ENCODE measurements at regions not wholly inside any gene's neighbourhood (a gene's known extent, or its start where the extent isn't known, plus 50 kb on each side); places are given as distances from the start of the nearest gene placed in this dataset.

- H3K9me3 ChIP-seq (ENCODE audit: control insufficient read depth, low read depth, low read length) = no peaks in the 10 kb centered on the region
- no peak overlapping the region for H4K5ac ChIP-seq (ENCODE audit: insufficient read length, low read depth, low read length)
- no peak overlapping the region for H3K18ac ChIP-seq (ENCODE audit: insufficient read length, low read depth, low read length)
- no peak overlapping the region for H2AFZ ChIP-seq (ENCODE audit: low read length)
- no peak overlapping the region for H2AK5ac ChIP-seq (ENCODE audit: insufficient read length, low read length)
- H2BK12ac ChIP-seq (ENCODE audit: insufficient read length, low read depth, low read length) = no peak overlapping the region
- H3K23me2 ChIP-seq (ENCODE audit: insufficient read length, low read depth, low read length, poor library complexity, severe bottlenecking) = no peaks in the 10 kb centered on the region
- Mint-ChIP-seq H3K4me1 (no peaks in the 10 kb centered on the region), H3K27ac (no peak overlapping the region), H3K4me3 (no peak overlapping the region), H3K9me3 (peaks cover 0 to 2% of the 10 kb centered on the region in 2 experiments; a peak in 2 of 5 replicates), H3K27me3 (ENCODE audit: low read depth) (peaks cover 2% of the 10 kb centered on the region; the same call in 1 of the 2 replicates), H3K36me3 (ENCODE audit: insufficient read depth in 1 of 3, low read depth in 3 of 3) (no peaks in the 10 kb centered on the region; a peak in 1 of 7 replicates)
- no peaks in the 10 kb centered on the region for H3K79me2 ChIP-seq (ENCODE audit: insufficient read depth, low read length)
- H2BK20ac ChIP-seq (ENCODE audit: low read depth, low read length, poor library complexity, severe bottlenecking) = no peak overlapping the region
- TF ChIP-seq, protein P1, sequence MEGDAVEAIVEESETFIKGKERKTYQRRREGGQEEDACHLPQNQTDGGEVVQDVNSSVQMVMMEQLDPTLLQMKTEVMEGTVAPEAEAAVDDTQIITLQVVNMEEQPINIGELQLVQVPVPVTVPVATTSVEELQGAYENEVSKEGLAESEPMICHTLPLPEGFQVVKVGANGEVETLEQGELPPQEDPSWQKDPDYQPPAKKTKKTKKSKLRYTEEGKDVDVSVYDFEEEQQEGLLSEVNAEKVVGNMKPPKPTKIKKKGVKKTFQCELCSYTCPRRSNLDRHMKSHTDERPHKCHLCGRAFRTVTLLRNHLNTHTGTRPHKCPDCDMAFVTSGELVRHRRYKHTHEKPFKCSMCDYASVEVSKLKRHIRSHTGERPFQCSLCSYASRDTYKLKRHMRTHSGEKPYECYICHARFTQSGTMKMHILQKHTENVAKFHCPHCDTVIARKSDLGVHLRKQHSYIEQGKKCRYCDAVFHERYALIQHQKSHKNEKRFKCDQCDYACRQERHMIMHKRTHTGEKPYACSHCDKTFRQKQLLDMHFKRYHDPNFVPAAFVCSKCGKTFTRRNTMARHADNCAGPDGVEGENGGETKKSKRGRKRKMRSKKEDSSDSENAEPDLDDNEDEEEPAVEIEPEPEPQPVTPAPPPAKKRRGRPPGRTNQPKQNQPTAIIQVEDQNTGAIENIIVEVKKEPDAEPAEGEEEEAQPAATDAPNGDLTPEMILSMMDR (conservative IDR thresholded peaks at IDR 0.05) = no peak
- no peaks in the 10 kb centered on the region for H4K20me1 ChIP-seq (ENCODE audit: control insufficient read depth, insufficient read depth, insufficient read length)
- no peak for DNase-seq
- H3K4me2 ChIP-seq (ENCODE audit: insufficient read depth, insufficient read length, low read length) = no peak overlapping the region
- no CpG with 5 or more reads among the region's 6 CpGs for WGBS (ENCODE audit: extremely low coverage, insufficient read length, low lambda C conversion rate)
- H3K14ac ChIP-seq (ENCODE audit: insufficient read depth, low read length) = no peak overlapping the region
- H3K4ac ChIP-seq (ENCODE audit: low read depth, low read length) = no peak overlapping the region
- no peak overlapping the region for H3K56ac ChIP-seq (ENCODE audit: insufficient read length, low read depth, low read length)
- H3K79me1 ChIP-seq (ENCODE audit: insufficient read depth, low read depth, low read length, poor library complexity, severe bottlenecking) = no peaks in the 10 kb centered on the region
- H2BK15ac ChIP-seq (ENCODE audit: low read depth, low read length) = no peak overlapping the region
- H3K9ac ChIP-seq (ENCODE audit: extremely low read depth, insufficient read length, low read length) = no peak overlapping the region
- H2BK5ac ChIP-seq (ENCODE audit: insufficient read length, low read length) = no peak overlapping the region
- no peaks in the 10 kb centered on the region for H3K4me1 ChIP-seq (ENCODE audit: insufficient read depth, low read length)
- no peaks in the 10 kb centered on the region for H3K27me3 ChIP-seq (ENCODE audit: insufficient read depth, low read length)
- no peak overlapping the region for H4K91ac ChIP-seq (ENCODE audit: insufficient read length, low read depth, low read length)
- no peak overlapping the region for H3K23ac ChIP-seq (ENCODE audit: insufficient read length, low read depth, low read length)
- H4K8ac ChIP-seq (replicated peaks; ENCODE audit: insufficient read length, low read depth, low read length) = no peak overlapping the region
- H3K27ac ChIP-seq (ENCODE audit: insufficient read length, low read depth, low read length) = no peak overlapping the region
- no peak overlapping the region for H3T11ph ChIP-seq (ENCODE audit: low read length)
- no peak overlapping the region for H2BK120ac ChIP-seq (ENCODE audit: low read depth, low read length, poor library complexity, severe bottlenecking)
Measured at GRCh38 chr2:223285370-223286265, 233.6 kb downstream of the KCNE4 start.

All from H9 (cell line).